ENCODE measurements at regions not wholly inside any gene's neighbourhood (a gene's known extent, or its start where the extent isn't known, plus 50 kb on each side); places are given as distances from the start of the nearest gene placed in this dataset.
"Not testable (repeated sequence)": the region's sequence is repeated elsewhere in the genome, so short reads cannot be mapped to it uniquely, and the experiment has no call there.

DNA sequence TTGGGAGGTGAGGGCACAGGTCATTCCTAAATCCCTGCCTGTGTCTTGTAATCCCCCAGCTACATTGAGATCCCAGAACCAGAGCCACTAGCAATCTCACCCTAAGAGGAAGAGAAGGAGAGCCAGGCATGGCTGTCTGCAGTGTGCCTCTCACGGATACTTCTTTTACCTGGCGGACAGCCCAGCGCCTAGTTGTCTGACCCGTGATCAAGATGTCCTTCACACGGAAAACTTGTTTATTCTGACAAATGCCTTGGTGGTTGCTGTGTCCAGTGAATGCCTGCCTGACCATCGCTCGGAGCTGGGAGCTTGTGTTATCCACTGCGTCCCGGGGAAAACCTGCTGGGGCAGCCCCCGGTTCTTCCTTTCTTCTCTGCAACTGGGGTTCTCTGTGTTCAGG, 140.5 kb upstream of the WSCD1 start (continued):
- TF ChIP-seq EMX1 (CRISPR knock-in tag; IDR thresholded peaks at IDR 0.05) = no peak
- TF ChIP-seq ZNF219 (CRISPR knock-in tag; IDR thresholded peaks at IDR 0.05; ENCODE audit: borderline replicate concordance) = no peak
- TF ChIP-seq, protein P1, sequence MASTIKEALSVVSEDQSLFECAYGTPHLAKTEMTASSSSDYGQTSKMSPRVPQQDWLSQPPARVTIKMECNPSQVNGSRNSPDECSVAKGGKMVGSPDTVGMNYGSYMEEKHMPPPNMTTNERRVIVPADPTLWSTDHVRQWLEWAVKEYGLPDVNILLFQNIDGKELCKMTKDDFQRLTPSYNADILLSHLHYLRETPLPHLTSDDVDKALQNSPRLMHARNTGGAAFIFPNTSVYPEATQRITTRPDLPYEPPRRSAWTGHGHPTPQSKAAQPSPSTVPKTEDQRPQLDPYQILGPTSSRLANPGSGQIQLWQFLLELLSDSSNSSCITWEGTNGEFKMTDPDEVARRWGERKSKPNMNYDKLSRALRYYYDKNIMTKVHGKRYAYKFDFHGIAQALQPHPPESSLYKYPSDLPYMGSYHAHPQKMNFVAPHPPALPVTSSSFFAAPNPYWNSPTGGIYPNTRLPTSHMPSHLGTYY (CRISPR knock-in tag; IDR thresholded peaks at IDR 0.05) = no peak
- TF ChIP-seq NFYB (CRISPR knock-in tag; conservative IDR thresholded peaks at IDR 0.05; ENCODE audit: low read depth) = no peak
- TF ChIP-seq ZBTB21 (CRISPR knock-in tag; IDR thresholded peaks at IDR 0.05; ENCODE audit: borderline replicate concordance) = no peak
- no peak for TF ChIP-seq CREB1 (CRISPR knock-in tag; IDR thresholded peaks at IDR 0.05)
- no peak for TF ChIP-seq CBFB (CRISPR knock-in tag; IDR thresholded peaks at IDR 0.05; ENCODE audit: low read depth)

DNA sequence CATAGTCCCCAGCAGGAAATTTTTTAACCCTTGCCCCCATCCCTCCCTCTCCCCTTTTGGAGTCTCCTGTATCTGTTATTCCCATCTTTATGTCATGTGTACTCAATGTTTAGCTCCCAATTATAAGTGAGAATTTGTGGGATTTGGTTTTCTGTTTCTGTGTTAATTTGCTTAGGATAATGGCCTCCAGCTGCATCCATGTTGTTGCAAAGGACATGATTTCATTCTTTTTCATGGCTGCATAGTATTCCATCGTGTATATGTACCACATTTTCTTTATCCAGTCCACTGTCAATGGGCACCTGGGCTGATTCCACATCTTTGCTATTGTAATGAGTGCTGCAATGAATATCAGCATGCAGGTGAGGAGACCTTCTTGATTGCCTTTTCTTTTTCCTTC, 139.6 kb upstream of the WSCD1 start:
- CTCF ChIA-PET; H3K27me3 Mint-ChIP-seq (ENCODE audit: low read depth); DNase-seq (ENCODE audit: low spot score); ATAC-seq; POLR2A ChIA-PET; H3K4me3 Mint-ChIP-seq; H3K36me3 Mint-ChIP-seq; H3K27ac Mint-ChIP-seq: not testable (repeated sequence)
- peaks cover 12% of the 10 kb centered on the region for H3K9me3 Mint-ChIP-seq
- H3K4me1 Mint-ChIP-seq = peaks cover 11% of the 10 kb centered on the region

DNA sequence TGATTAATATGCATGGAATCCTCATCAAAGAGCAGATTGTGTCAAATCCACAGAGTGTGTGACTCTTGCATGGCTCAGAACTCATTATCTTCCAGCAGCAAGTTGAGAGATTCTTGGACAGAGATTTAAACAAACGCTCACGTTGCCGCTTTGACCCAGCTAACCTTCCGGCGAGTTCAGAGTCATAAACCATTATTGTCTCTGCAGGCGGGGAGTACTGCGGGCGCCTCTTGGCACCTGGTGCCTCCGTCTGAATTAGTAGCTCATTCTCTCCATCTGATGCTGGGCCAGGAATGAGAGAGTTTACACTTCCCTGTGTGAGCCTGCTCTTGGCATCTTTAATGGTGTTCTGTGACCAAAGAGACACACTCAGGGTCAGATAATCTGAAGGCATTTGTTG, 138.6 kb upstream of the WSCD1 start:
- H3K27ac Mint-ChIP-seq = no peak overlapping the region
- H3K27me3 Mint-ChIP-seq (ENCODE audit: low read depth) = no peaks in the 10 kb centered on the region; the same call in none of the 2 replicates
- CTCF ChIA-PET = no interaction called here
- TF ChIP-seq, protein P1 (CRISPR knock-in tag; IDR thresholded peaks at IDR 0.05) = no peak
- TF ChIP-seq ZNF219 (CRISPR knock-in tag; IDR thresholded peaks at IDR 0.05; ENCODE audit: borderline replicate concordance) (no peak), IRF2 (CRISPR knock-in tag; IDR thresholded peaks at IDR 0.05; ENCODE audit: borderline replicate concordance, low read depth) (no peak), ESRRA (CRISPR knock-in tag; IDR thresholded peaks at IDR 0.05; ENCODE audit: borderline replicate concordance) (no peak)
- TF ChIP-seq, protein P2, sequence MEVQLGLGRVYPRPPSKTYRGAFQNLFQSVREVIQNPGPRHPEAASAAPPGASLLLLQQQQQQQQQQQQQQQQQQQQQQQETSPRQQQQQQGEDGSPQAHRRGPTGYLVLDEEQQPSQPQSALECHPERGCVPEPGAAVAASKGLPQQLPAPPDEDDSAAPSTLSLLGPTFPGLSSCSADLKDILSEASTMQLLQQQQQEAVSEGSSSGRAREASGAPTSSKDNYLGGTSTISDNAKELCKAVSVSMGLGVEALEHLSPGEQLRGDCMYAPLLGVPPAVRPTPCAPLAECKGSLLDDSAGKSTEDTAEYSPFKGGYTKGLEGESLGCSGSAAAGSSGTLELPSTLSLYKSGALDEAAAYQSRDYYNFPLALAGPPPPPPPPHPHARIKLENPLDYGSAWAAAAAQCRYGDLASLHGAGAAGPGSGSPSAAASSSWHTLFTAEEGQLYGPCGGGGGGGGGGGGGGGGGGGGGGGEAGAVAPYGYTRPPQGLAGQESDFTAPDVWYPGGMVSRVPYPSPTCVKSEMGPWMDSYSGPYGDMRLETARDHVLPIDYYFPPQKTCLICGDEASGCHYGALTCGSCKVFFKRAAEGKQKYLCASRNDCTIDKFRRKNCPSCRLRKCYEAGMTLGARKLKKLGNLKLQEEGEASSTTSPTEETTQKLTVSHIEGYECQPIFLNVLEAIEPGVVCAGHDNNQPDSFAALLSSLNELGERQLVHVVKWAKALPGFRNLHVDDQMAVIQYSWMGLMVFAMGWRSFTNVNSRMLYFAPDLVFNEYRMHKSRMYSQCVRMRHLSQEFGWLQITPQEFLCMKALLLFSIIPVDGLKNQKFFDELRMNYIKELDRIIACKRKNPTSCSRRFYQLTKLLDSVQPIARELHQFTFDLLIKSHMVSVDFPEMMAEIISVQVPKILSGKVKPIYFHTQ (CRISPR knock-in tag; IDR thresholded peaks at IDR 0.05) = no peak
- TF ChIP-seq, protein P3, sequence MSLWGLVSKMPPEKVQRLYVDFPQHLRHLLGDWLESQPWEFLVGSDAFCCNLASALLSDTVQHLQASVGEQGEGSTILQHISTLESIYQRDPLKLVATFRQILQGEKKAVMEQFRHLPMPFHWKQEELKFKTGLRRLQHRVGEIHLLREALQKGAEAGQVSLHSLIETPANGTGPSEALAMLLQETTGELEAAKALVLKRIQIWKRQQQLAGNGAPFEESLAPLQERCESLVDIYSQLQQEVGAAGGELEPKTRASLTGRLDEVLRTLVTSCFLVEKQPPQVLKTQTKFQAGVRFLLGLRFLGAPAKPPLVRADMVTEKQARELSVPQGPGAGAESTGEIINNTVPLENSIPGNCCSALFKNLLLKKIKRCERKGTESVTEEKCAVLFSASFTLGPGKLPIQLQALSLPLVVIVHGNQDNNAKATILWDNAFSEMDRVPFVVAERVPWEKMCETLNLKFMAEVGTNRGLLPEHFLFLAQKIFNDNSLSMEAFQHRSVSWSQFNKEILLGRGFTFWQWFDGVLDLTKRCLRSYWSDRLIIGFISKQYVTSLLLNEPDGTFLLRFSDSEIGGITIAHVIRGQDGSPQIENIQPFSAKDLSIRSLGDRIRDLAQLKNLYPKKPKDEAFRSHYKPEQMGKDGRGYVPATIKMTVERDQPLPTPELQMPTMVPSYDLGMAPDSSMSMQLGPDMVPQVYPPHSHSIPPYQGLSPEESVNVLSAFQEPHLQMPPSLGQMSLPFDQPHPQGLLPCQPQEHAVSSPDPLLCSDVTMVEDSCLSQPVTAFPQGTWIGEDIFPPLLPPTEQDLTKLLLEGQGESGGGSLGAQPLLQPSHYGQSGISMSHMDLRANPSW (CRISPR knock-in tag; conservative IDR thresholded peaks at IDR 0.05; ENCODE audit: low read depth) = no peak
- TF ChIP-seq, protein P4, sequence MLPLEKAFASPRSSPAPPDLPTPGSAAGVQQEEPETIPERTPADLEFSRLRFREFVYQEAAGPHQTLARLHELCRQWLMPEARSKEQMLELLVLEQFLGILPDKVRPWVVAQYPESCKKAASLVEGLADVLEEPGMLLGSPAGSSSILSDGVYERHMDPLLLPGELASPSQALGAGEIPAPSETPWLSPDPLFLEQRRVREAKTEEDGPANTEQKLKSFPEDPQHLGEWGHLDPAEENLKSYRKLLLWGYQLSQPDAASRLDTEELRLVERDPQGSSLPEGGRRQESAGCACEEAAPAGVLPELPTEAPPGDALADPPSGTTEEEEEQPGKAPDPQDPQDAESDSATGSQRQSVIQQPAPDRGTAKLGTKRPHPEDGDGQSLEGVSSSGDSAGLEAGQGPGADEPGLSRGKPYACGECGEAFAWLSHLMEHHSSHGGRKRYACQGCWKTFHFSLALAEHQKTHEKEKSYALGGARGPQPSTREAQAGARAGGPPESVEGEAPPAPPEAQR (CRISPR knock-in tag; IDR thresholded peaks at IDR 0.05) = no peak
- TF ChIP-seq, protein P5, sequence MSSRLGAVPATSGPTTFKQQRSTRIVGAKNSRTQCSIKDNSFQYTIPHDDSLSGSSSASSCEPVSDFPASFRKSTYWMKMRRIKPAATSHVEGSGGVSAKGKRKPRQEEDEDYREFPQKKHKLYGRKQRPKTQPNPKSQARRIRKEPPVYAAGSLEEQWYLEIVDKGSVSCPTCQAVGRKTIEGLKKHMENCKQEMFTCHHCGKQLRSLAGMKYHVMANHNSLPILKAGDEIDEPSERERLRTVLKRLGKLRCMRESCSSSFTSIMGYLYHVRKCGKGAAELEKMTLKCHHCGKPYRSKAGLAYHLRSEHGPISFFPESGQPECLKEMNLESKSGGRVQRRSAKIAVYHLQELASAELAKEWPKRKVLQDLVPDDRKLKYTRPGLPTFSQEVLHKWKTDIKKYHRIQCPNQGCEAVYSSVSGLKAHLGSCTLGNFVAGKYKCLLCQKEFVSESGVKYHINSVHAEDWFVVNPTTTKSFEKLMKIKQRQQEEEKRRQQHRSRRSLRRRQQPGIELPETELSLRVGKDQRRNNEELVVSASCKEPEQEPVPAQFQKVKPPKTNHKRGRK (CRISPR knock-in tag; IDR thresholded peaks at IDR 0.05; ENCODE audit: borderline replicate concordance) = no peak
- TF ChIP-seq, protein P6, sequence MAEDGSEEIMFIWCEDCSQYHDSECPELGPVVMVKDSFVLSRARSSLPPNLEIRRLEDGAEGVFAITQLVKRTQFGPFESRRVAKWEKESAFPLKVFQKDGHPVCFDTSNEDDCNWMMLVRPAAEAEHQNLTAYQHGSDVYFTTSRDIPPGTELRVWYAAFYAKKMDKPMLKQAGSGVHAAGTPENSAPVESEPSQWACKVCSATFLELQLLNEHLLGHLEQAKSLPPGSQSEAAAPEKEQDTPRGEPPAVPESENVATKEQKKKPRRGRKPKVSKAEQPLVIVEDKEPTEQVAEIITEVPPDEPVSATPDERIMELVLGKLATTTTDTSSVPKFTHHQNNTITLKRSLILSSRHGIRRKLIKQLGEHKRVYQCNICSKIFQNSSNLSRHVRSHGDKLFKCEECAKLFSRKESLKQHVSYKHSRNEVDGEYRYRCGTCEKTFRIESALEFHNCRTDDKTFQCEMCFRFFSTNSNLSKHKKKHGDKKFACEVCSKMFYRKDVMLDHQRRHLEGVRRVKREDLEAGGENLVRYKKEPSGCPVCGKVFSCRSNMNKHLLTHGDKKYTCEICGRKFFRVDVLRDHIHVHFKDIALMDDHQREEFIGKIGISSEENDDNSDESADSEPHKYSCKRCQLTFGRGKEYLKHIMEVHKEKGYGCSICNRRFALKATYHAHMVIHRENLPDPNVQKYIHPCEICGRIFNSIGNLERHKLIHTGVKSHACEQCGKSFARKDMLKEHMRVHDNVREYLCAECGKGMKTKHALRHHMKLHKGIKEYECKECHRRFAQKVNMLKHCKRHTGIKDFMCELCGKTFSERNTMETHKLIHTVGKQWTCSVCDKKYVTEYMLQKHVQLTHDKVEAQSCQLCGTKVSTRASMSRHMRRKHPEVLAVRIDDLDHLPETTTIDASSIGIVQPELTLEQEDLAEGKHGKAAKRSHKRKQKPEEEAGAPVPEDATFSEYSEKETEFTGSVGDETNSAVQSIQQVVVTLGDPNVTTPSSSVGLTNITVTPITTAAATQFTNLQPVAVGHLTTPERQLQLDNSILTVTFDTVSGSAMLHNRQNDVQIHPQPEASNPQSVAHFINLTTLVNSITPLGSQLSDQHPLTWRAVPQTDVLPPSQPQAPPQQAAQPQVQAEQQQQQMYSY (CRISPR knock-in tag; IDR thresholded peaks at IDR 0.05) = no peak
- TF ChIP-seq, protein P7, sequence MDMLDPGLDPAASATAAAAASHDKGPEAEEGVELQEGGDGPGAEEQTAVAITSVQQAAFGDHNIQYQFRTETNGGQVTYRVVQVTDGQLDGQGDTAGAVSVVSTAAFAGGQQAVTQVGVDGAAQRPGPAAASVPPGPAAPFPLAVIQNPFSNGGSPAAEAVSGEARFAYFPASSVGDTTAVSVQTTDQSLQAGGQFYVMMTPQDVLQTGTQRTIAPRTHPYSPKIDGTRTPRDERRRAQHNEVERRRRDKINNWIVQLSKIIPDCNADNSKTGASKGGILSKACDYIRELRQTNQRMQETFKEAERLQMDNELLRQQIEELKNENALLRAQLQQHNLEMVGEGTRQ (CRISPR knock-in tag; IDR thresholded peaks at IDR 0.05) = no peak
- TF ChIP-seq, protein P8, sequence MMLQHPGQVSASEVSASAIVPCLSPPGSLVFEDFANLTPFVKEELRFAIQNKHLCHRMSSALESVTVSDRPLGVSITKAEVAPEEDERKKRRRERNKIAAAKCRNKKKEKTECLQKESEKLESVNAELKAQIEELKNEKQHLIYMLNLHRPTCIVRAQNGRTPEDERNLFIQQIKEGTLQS (CRISPR knock-in tag; conservative IDR thresholded peaks at IDR 0.05) = no peak

More for the DNA sequence above, 138.6 kb upstream of the WSCD1 start:
- DNase-seq (ENCODE audit: low spot score) (no peak), ATAC-seq (no peak)
- H3K36me3 Mint-ChIP-seq = no peaks in the 10 kb centered on the region
- POLR2A ChIA-PET = no interaction called here
- no peak overlapping the region for H3K4me3 Mint-ChIP-seq
- H3K4me1 Mint-ChIP-seq = peaks cover 11% of the 10 kb centered on the region
- peaks cover 21% of the 10 kb centered on the region for H3K9me3 Mint-ChIP-seq
